ENCODE measurements at regions not wholly inside any gene's neighbourhood (a gene's known extent, or its start where the extent isn't known, plus 50 kb on each side); places are given as distances from the start of the nearest gene placed in this dataset.

DNA sequence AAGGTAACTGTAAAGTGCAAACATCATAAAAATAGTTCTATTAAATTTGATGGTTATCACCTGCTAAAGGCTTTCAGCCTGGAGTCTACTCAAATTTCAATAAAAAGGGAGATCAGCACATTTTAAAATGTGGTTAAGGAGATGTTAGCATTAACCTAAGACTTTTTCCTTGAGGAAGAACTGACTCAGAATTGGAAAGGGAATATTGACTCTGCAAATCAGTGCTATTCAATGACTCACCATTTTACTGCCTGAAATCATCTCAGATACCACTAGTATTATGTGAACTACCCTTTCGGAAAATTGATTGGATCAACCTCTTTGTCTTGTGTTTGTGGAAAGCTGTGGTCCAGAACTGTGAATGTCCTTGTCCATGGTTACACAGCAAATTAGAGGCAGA, 113.3 kb downstream of the ADRB2 start:
- Histone ChIP-seq H3K27ac (ENCODE audit: low read depth, low read length, poor library complexity, severe bottlenecking) (no peak overlapping the region), H3K9me3 (ENCODE audit: low read depth, low read length, poor library complexity, severe bottlenecking) (no peaks in the 10 kb centered on the region), H3K27me3 (replicated peaks; ENCODE audit: insufficient read depth, low read depth, low read length, poor library complexity) (no peaks in the 10 kb centered on the region), H3K4me1 (ENCODE audit: insufficient read depth, low read length, poor library complexity, severe bottlenecking) (no peaks in the 10 kb centered on the region), H3K4me3 (ENCODE audit: low read depth, low read length, poor library complexity, severe bottlenecking) (no peak overlapping the region), H3K36me3 (ENCODE audit: insufficient read depth, low read length, poor library complexity, severe bottlenecking) (no peaks in the 10 kb centered on the region)
- ChIA-PET CTCF (no interaction called here), POLR2A (ENCODE audit: low non-redundant PET) (interaction anchor here (0.5 to 0.6 kb wide), 2 partner anchors 89 to 97 kb away, joined by 3 to 11 read pairs; no protein-coding TSS in a partner anchor)
- no peak for DNase-seq (ENCODE audit: low spot score)
- intact Hi-C loops (cut with micrococcal nuclease; ENCODE audit: unreplicated experiment) = no loop called here
- no peak for TF ChIP-seq EZH2 (IDR thresholded peaks at IDR 0.05; ENCODE audit: borderline replicate concordance, low read depth, low read length, poor library complexity, severe bottlenecking)
- TF ChIP-seq CTCF (conservative IDR thresholded peaks at IDR 0.05; ENCODE audit: low read depth, low read length) = no peak
- no TSS peak for BruUV-seq (replicated peaks)

DNA sequence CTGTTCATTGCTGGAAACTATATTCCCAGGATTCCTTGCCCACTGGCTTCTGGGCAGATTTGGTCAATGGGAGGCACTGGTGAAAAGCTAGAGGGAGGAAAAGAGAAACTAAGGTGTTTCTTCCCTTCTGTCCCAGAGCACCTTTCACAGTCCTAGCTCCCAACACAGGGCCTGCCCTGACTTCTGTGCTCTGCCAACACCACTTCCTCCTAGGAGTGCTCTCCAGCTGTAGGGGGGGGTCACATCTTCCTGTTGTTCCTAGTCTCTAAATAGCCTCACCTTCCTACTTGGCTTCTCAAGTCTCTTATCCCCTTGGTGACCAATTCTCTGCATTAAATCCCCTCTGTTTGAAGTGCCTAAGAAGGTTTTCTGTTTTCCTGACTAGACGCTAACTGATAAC, 115.4 kb downstream of the ADRB2 start:
- no peak for DNase-seq (ENCODE audit: low spot score)
- Histone ChIP-seq H3K27ac (ENCODE audit: low read depth, low read length, poor library complexity, severe bottlenecking) (no peak overlapping the region), H3K4me3 (ENCODE audit: low read depth, low read length, poor library complexity, severe bottlenecking) (no peak overlapping the region), H3K27me3 (replicated peaks; ENCODE audit: insufficient read depth, low read depth, low read length, poor library complexity) (no peaks in the 10 kb centered on the region), H3K4me1 (ENCODE audit: insufficient read depth, low read length, poor library complexity, severe bottlenecking) (no peaks in the 10 kb centered on the region), H3K9me3 (ENCODE audit: low read depth, low read length, poor library complexity, severe bottlenecking) (no peaks in the 10 kb centered on the region), H3K36me3 (ENCODE audit: insufficient read depth, low read length, poor library complexity, severe bottlenecking) (no peaks in the 10 kb centered on the region)
- intact Hi-C loops (cut with micrococcal nuclease; ENCODE audit: unreplicated experiment) = no loop called here
- ChIA-PET CTCF (no interaction called here), POLR2A (ENCODE audit: low non-redundant PET) (no interaction called here)
- TF ChIP-seq EZH2 (IDR thresholded peaks at IDR 0.05; ENCODE audit: borderline replicate concordance, low read depth, low read length, poor library complexity, severe bottlenecking) = no peak
- TF ChIP-seq CTCF (conservative IDR thresholded peaks at IDR 0.05; ENCODE audit: low read depth, low read length) = no peak
- BruUV-seq (replicated peaks) = no TSS peak

DNA sequence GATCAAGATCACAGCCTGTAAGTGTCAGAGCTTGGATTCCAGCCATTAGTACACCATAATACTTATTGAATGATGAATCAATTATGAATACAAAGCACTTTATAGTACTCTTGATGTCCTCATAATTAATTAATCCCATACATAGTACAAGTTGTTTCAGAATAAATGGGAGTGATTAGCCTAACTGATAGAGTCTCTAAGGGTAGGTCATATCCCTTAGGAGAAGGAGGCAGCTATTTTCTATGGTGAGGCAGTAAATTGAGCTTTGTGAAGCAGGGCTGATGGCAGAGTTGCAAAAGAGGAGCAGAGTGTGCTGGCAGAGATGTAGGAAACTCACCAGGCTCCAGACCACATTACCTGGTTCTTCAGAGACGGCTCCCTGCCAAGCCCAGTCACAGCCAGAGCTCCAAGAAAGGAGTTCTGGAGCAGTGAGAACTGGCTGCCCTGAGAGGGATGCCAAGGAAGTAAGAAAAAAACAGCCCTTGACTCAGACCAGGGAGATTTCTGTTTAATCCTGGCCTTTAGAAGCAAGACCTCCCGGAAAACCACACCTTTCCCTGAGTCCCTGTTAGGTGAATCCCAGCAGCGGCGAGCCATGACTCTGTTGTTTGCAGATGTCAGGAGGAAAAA, 112.9 kb downstream of the SH3TC2 start:
- POLR2A ChIA-PET (ENCODE audit: low non-redundant PET) = no interaction called here
- CTCF ChIA-PET = no interaction called here
- intact Hi-C loops (cut with micrococcal nuclease; ENCODE audit: unreplicated experiment) = loop anchor here (10.0 kb wide), 1 partner anchor 165 kb away; no protein-coding TSS in a partner anchor
- Histone ChIP-seq H3K27ac (ENCODE audit: low read depth, low read length, poor library complexity, severe bottlenecking) (no peak overlapping the region), H3K4me3 (ENCODE audit: low read depth, low read length, poor library complexity, severe bottlenecking) (no peak overlapping the region), H3K36me3 (ENCODE audit: insufficient read depth, low read length, poor library complexity, severe bottlenecking) (no peaks in the 10 kb centered on the region), H3K9me3 (ENCODE audit: low read depth, low read length, poor library complexity, severe bottlenecking) (no peaks in the 10 kb centered on the region), H3K27me3 (replicated peaks; ENCODE audit: insufficient read depth, low read depth, low read length, poor library complexity) (peaks cover 9% of the 10 kb centered on the region), H3K4me1 (ENCODE audit: insufficient read depth, low read length, poor library complexity, severe bottlenecking) (no peaks in the 10 kb centered on the region)
- TF ChIP-seq EZH2 (IDR thresholded peaks at IDR 0.05; ENCODE audit: borderline replicate concordance, low read depth, low read length, poor library complexity, severe bottlenecking) = no peak
- no peak for DNase-seq (ENCODE audit: low spot score)
- no TSS peak for BruUV-seq (replicated peaks)

GRCh38 chr5:148950471-148950863, 112.4 kb downstream of the SH3TC2 start:
- intact Hi-C loops (cut with micrococcal nuclease; ENCODE audit: unreplicated experiment) = loop anchor here (10.0 kb wide), 1 partner anchor 164 kb away; no protein-coding TSS in a partner anchor
- H3K27me3 ChIP-seq (replicated peaks; ENCODE audit: insufficient read depth, low read depth, low read length, poor library complexity) = peaks cover 9% of the 10 kb centered on the region
- H3K27ac ChIP-seq (ENCODE audit: low read depth, low read length, poor library complexity, severe bottlenecking) = no peak overlapping the region
- H3K4me3 ChIP-seq (ENCODE audit: low read depth, low read length, poor library complexity, severe bottlenecking) = no peak overlapping the region
- H3K4me1 ChIP-seq (ENCODE audit: insufficient read depth, low read length, poor library complexity, severe bottlenecking) = no peaks in the 10 kb centered on the region
- DNase-seq (ENCODE audit: low spot score) = no peak
- H3K36me3 ChIP-seq (ENCODE audit: insufficient read depth, low read length, poor library complexity, severe bottlenecking) = no peaks in the 10 kb centered on the region
- BruUV-seq (replicated peaks) = no TSS peak
- no peak for TF ChIP-seq EZH2 (IDR thresholded peaks at IDR 0.05; ENCODE audit: borderline replicate concordance, low read depth, low read length, poor library complexity, severe bottlenecking)
- no peak for TF ChIP-seq CTCF (conservative IDR thresholded peaks at IDR 0.05; ENCODE audit: low read depth, low read length)
- H3K9me3 ChIP-seq (ENCODE audit: low read depth, low read length, poor library complexity, severe bottlenecking) = no peaks in the 10 kb centered on the region
- POLR2A ChIA-PET (ENCODE audit: low non-redundant PET) = no interaction called here
- CTCF ChIA-PET = no interaction called here

All from A673 (cell line).